ENCODE measurements at regions not wholly inside any gene's neighbourhood (a gene's known extent, or its start where the extent isn't known, plus 50 kb on each side); places are given as distances from the start of the nearest gene placed in this dataset.

DNA sequence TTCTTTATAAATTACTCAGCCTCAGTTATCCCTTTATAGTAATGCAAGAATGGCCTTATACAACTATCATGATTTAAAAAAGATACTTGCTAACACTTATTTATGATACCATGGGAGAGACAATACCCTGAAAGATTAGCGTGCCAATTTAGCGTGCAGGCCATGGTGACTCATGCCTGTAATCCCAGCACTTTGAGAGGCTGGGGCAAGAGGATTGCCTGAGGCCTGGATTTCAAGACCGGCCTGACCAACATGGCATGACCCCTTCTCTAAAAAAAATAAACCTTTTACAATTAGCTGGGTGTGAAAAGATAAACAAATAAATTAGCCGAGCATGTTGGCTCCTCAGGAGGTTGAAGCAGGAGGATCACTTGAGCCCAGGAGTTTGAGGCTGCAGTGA is 493.4 kb upstream of the FSIP2 start:
- TF ChIP-seq, protein P1, sequence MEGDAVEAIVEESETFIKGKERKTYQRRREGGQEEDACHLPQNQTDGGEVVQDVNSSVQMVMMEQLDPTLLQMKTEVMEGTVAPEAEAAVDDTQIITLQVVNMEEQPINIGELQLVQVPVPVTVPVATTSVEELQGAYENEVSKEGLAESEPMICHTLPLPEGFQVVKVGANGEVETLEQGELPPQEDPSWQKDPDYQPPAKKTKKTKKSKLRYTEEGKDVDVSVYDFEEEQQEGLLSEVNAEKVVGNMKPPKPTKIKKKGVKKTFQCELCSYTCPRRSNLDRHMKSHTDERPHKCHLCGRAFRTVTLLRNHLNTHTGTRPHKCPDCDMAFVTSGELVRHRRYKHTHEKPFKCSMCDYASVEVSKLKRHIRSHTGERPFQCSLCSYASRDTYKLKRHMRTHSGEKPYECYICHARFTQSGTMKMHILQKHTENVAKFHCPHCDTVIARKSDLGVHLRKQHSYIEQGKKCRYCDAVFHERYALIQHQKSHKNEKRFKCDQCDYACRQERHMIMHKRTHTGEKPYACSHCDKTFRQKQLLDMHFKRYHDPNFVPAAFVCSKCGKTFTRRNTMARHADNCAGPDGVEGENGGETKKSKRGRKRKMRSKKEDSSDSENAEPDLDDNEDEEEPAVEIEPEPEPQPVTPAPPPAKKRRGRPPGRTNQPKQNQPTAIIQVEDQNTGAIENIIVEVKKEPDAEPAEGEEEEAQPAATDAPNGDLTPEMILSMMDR (IDR thresholded peaks at IDR 0.05 in 2 of 3, conservative IDR thresholded peaks at IDR 0.05 in 1 of 3; ENCODE audit: borderline replicate concordance in 1 of 3, insufficient read depth in 1 of 3, low read depth in 2 of 3, low read length in 2 of 3) = no peak
- TF ChIP-seq ZFX (IDR thresholded peaks at IDR 0.05) (no peak), SIN3A (IDR thresholded peaks at IDR 0.05; ENCODE audit: low read depth) (no peak), ZNF274 (IDR thresholded peaks at IDR 0.05; ENCODE audit: low read depth, low read length) (no peak), RAD21 (IDR thresholded peaks at IDR 0.05; ENCODE audit: low read depth) (no peak), EGR1 (IDR thresholded peaks at IDR 0.05; ENCODE audit: low read depth) (no peak), POLR2A (IDR thresholded peaks at IDR 0.05; ENCODE audit: borderline replicate concordance, extremely low read depth, insufficient read depth, insufficient read length) (no peak), YY1 (IDR thresholded peaks at IDR 0.05; ENCODE audit: extremely low read depth, insufficient replicate concordance, low read depth, low read length) (no peak)

Data from HCT116 (cell line).